ENCODE measurements at regions not wholly inside any gene's neighbourhood (a gene's known extent, or its start where the extent isn't known, plus 50 kb on each side); places are given as distances from the start of the nearest gene placed in this dataset.
A peak's percentile ranks its signal among the peaks of the same experiment; 100 is the strongest.

GRCh38 chr12:20257311-20257710 is 111.0 kb upstream of the PDE3A start:
- Histone ChIP-seq H3K4me1 (replicated peaks in 1 of 2) (no peaks in the 10 kb centered on the region), H3K4me3 (no peak overlapping the region), H3K27ac (no peak overlapping the region)
- ATAC-seq (replicated peaks in 6 of 8) = no peak
- in situ Hi-C loops (cut with MboI; ENCODE audit: low pct_unique_long_range_greater_than_20kb in 2 of 9, low sequenced_read_pairs in 9 of 9, unreplicated experiment in 9 of 9) = no loop called here

- ATAC-seq (replicated peaks in 6 of 8) = no peak
- H3K27ac ChIP-seq = no peak overlapping the region
- no peak overlapping the region for H3K4me3 ChIP-seq
- in situ Hi-C loops (cut with MboI; ENCODE audit: low pct_unique_long_range_greater_than_20kb in 2 of 9, low sequenced_read_pairs in 9 of 9, unreplicated experiment in 9 of 9) = no loop called here
- 20 to 100% (median 91%) methylated on average over 1 to 2 of the region's 2 CpGs; no CpG with 5 or more reads in 1 of the 10 experiments for WGBS, 10 experiments
- peaks cover 0 to 2% of the 10 kb centered on the region in 2 donors for H3K4me1 ChIP-seq (replicated peaks in 1 of 2)
Observed at GRCh38 chr12:20259786-20260185, 108.6 kb upstream of the PDE3A start.

DNA sequence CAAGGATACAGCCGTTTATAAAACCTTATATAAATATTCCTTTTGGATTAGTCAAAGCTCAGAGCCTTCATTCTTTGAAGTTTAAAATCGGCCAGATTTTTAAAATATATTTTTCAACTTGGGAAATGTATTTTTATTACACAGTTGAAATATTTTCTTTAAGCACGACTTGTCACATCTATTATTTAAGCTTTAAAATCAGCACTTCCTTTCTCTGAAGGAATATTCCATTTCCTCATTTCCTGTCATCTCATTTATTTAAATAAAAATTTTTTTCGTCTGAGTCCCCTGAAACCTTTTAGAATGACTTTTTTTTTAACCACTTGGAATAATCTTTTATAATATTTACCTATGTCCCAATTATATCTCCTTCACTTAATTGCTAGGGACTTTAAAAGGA is 107.5 kb upstream of the PDE3A start:
- WGBS, 10 experiments = 27 to 100% (median 82%) methylated on average over 3 to 4 of the region's 4 CpGs; no CpG with 5 or more reads in 1 of the 10 experiments

DNA sequence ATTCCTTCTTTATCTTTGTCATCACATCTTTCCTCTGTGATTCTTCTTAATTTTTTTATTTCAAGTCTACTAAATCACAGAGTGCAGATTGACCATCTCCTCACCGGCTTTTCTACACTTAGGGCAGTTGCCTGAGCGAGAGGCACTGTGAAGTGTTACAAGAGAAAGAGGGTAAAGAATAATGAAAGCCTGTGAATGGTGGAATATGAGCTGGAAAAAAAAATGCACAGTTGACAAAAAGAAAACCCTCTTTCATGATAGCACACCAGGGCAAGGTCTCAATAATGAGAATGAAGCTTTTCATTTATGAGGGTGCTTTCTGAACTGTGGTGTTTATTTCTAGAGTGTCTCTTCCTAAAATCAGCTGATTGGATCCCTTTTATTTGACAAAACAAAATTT is 106.2 kb upstream of the PDE3A start:
- H3K27ac ChIP-seq = no peak overlapping the region
- H3K4me1 ChIP-seq (replicated peaks in 1 of 2) = peaks cover 0 to 4% of the 10 kb centered on the region in 2 donors
- ATAC-seq (replicated peaks in 6 of 8) = peak in 3 of 8 experiments; percentile 17 to 54 (median 54)
- H3K4me3 ChIP-seq = no peak overlapping the region
- in situ Hi-C loops (cut with MboI; ENCODE audit: low pct_unique_long_range_greater_than_20kb in 2 of 9, low sequenced_read_pairs in 9 of 9, unreplicated experiment in 9 of 9) = no loop called here
- WGBS, 10 experiments = 29 to 100% (median 70%) methylated on average over 1 to 2 of the region's 2 CpGs; no CpG with 5 or more reads in 1 of the 10 experiments

More for the DNA sequence above, 107.5 kb upstream of the PDE3A start:
- Histone ChIP-seq H3K4me1 (replicated peaks in 1 of 2) (peaks cover 0 to 4% of the 10 kb centered on the region in 2 donors), H3K27ac (no peak overlapping the region), H3K4me3 (no peak overlapping the region)
- in situ Hi-C loops (cut with MboI; ENCODE audit: low pct_unique_long_range_greater_than_20kb in 2 of 9, low sequenced_read_pairs in 9 of 9, unreplicated experiment in 9 of 9) = no loop called here
- no peak for ATAC-seq (replicated peaks in 6 of 8)

GRCh38 chr12:20264026-20264425 is 104.3 kb upstream of the PDE3A start:
- WGBS, 10 experiments = 41 to 100% (median 100%) methylated on average over 1 to 2 of the region's 2 CpGs; no CpG with 5 or more reads in 1 of the 10 experiments
- Histone ChIP-seq H3K4me3 (no peak overlapping the region), H3K4me1 (replicated peaks in 1 of 2) (peaks cover 0 to 4% of the 10 kb centered on the region in 2 donors), H3K27ac (no peak overlapping the region)
- in situ Hi-C loops (cut with MboI; ENCODE audit: low pct_unique_long_range_greater_than_20kb in 2 of 9, low sequenced_read_pairs in 9 of 9, unreplicated experiment in 9 of 9) = no loop called here
- no peak for ATAC-seq (replicated peaks in 6 of 8)

- Histone ChIP-seq H3K4me1 (replicated peaks in 1 of 2) (peaks cover 0 to 8% of the 10 kb centered on the region in 2 donors), H3K27ac (no peak overlapping the region), H3K4me3 (no peak overlapping the region)
- 0 to 60% (median 9%) methylated on average over 1 of the region's 1 CpG; no CpG with 5 or more reads in 5 of the 10 experiments for WGBS, 10 experiments
- ATAC-seq (replicated peaks in 6 of 8) = no peak
- in situ Hi-C loops (cut with MboI; ENCODE audit: low pct_unique_long_range_greater_than_20kb in 2 of 9, low sequenced_read_pairs in 9 of 9, unreplicated experiment in 9 of 9) = no loop called here
Observed at GRCh38 chr12:20264608-20265114, 103.7 kb upstream of the PDE3A start.

DNA sequence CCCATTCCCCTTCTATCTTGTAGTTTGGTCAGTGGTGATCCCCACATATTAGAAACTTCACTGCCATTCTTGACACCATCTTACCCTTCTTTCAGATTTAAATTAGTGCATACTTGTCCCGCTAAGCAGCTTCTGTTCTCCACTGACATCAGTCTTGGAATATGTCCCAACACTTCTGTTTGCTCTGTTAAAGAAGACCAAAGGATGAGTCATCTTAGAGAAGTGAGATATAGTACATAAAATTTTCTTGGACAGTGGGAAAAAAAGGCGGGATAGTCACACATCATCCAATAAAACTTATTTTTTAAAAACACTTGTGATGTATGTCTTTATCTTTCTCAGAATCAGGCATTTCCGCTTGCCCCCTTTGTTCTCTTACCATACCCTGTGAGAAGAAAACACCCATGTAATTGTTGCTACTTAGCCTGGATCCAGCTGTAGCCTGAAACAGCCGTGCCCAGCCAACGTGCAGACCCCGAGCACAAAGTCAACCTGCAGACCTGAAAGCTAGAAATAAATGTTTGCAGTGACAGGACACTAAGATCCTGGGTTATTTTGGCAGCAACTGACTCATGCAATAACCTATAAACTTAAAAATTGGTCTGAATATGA is 100.1 kb upstream of the PDE3A start:
- in situ Hi-C loops (cut with MboI; ENCODE audit: low pct_unique_long_range_greater_than_20kb in 2 of 9, low sequenced_read_pairs in 9 of 9, unreplicated experiment in 9 of 9) = no loop called here
- peak in 2 of 8 experiments; percentile 46 to 49 for ATAC-seq (replicated peaks in 6 of 8)
- H3K4me1 ChIP-seq (replicated peaks in 1 of 2) = peaks cover 0 to 8% of the 10 kb centered on the region in 2 donors
- H3K27ac ChIP-seq = no peak overlapping the region
- WGBS, 10 experiments = 0 to 100% (median 90%) methylated on average over 1 to 6 of the region's 6 CpGs; no CpG with 5 or more reads in 1 of the 10 experiments
- H3K4me3 ChIP-seq = no peak overlapping the region

- in situ Hi-C loops (cut with MboI; ENCODE audit: low pct_unique_long_range_greater_than_20kb in 2 of 9, low sequenced_read_pairs in 9 of 9, unreplicated experiment in 9 of 9) = no loop called here
- H3K4me1 ChIP-seq (replicated peaks in 1 of 2) = peaks cover 0 to 8% of the 10 kb centered on the region in 2 donors
- WGBS, 10 experiments = 81 to 100% (median 95%) methylated on average over 3 to 4 of the region's 4 CpGs; no CpG with 5 or more reads in 2 of the 10 experiments
- ATAC-seq (replicated peaks in 6 of 8) = no peak
- H3K4me3 ChIP-seq = no peak overlapping the region
- H3K27ac ChIP-seq = no peak overlapping the region
Observed at GRCh38 chr12:20268771-20269170, 99.6 kb upstream of the PDE3A start.

- Histone ChIP-seq H3K4me3 (no peak overlapping the region), H3K27ac (no peak overlapping the region), H3K4me1 (replicated peaks in 1 of 2) (peaks cover 0 to 8% of the 10 kb centered on the region in 2 donors)
- ATAC-seq (replicated peaks in 6 of 8) = peak in 2 of 8 experiments; percentile 33 to 64
- in situ Hi-C loops (cut with MboI; ENCODE audit: low pct_unique_long_range_greater_than_20kb in 2 of 9, low sequenced_read_pairs in 9 of 9, unreplicated experiment in 9 of 9) = no loop called here
- WGBS, 10 experiments = 0 to 100% (median 39%) methylated on average over 1 to 4 of the region's 5 CpGs
Observed at GRCh38 chr12:20269337-20270067, 98.8 kb upstream of the PDE3A start.

- Histone ChIP-seq H3K4me1 (replicated peaks in 1 of 2) (peaks cover 0 to 4% of the 10 kb centered on the region in 2 donors), H3K27ac (no peak overlapping the region), H3K4me3 (no peak overlapping the region)
- 47 to 100% (median 79%) methylated on average over 1 to 5 of the region's 5 CpGs for WGBS, 10 experiments
- in situ Hi-C loops (cut with MboI; ENCODE audit: low pct_unique_long_range_greater_than_20kb in 2 of 9, low sequenced_read_pairs in 9 of 9, unreplicated experiment in 9 of 9) = no loop called here
- no peak for ATAC-seq (replicated peaks in 6 of 8)
Observed at GRCh38 chr12:20270557-20270956, 97.8 kb upstream of the PDE3A start.

DNA sequence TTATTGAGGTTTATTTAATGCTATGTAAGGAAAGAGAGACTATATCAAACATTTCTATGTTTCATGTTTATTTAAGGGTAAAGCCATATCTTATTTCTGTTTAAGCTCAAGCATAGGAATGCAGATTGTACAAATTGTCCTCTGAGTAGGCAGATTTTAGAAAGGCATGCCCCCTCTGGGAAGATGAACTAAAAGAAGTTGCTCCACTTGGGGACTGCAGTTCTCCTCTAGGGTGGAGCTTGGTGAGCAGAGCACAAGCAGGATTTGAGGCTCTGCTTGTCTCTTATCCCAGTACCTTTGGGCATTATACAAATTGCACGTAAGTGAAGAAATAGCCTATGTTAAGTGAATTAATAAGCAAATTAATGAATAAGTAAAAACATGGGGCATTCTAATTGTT is 96.2 kb upstream of the PDE3A start:
- WGBS, 10 experiments = 14 to 100% (median 94%) methylated on average over 1 of the region's 1 CpG; no CpG with 5 or more reads in 2 of the 10 experiments
- no peak for ATAC-seq (replicated peaks in 6 of 8)
- Histone ChIP-seq H3K4me1 (replicated peaks in 1 of 2) (peaks cover 0 to 4% of the 10 kb centered on the region in 2 donors), H3K27ac (no peak overlapping the region), H3K4me3 (no peak overlapping the region)
- in situ Hi-C loops (cut with MboI; ENCODE audit: low pct_unique_long_range_greater_than_20kb in 2 of 9, low sequenced_read_pairs in 9 of 9, unreplicated experiment in 9 of 9) = no loop called here

DNA sequence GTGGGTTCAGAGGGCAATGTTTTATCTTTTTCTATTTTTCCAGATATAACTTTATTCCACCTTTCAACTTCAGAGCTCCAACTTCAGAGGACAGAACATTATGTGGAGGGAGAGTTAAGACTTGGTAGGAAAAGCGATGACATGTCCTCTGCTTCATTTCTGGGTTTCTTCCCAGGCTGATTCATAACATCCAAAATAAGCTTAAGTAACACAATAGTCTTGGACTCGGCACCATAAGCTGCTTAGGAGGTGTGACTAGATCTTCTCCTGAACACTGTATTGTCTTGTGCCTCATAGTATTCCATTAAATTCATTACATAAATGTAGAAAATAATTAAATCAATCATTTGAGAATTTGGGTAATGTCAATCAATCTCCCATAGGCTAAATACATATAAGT is 95.5 kb upstream of the PDE3A start:
- WGBS, 10 experiments = 10 to 100% (median 92%) methylated on average over 1 to 2 of the region's 2 CpGs
- no peak overlapping the region for H3K27ac ChIP-seq

DNA sequence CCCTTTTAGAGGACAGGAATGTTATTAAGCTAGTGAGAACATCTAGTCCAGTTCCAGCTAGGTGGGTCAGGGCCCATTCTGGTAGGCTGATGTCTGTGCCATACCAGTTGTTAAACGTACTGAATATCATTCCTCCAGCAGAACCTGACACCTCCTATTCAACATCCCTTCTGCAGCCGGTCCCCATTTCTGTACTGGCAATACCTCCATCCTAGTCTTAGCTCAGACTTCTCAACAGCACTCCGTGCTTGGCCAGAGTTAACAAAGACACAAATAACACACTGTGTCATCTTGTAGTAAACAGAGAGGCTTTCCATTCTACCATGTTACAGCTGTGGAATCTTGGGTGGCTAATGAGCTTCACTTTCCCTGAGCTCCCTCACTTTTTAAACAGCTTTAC is 94.3 kb upstream of the PDE3A start:
- no peak overlapping the region for H3K4me3 ChIP-seq
- no peak overlapping the region for H3K27ac ChIP-seq
- no peak for ATAC-seq (replicated peaks in 6 of 8)
- in situ Hi-C loops (cut with MboI; ENCODE audit: low pct_unique_long_range_greater_than_20kb in 2 of 9, low sequenced_read_pairs in 9 of 9, unreplicated experiment in 9 of 9) = no loop called here
- H3K4me1 ChIP-seq (replicated peaks in 1 of 2) = peaks cover 0 to 4% of the 10 kb centered on the region in 2 donors
- WGBS, 10 experiments = 30 to 100% (median 70%) methylated on average over 1 to 3 of the region's 3 CpGs; no CpG with 5 or more reads in 2 of the 10 experiments

More for the DNA sequence above, 95.5 kb upstream of the PDE3A start:
- no peak overlapping the region for H3K4me3 ChIP-seq
- peaks cover 0 to 4% of the 10 kb centered on the region in 2 donors for H3K4me1 ChIP-seq (replicated peaks in 1 of 2)
- ATAC-seq (replicated peaks in 6 of 8) = no peak
- in situ Hi-C loops (cut with MboI; ENCODE audit: low pct_unique_long_range_greater_than_20kb in 2 of 9, low sequenced_read_pairs in 9 of 9, unreplicated experiment in 9 of 9) = no loop called here
